Vagina (tissue), 2 donors: ENCODE measurements at regions not wholly inside any gene's neighbourhood (a gene's known extent, or its start where the extent isn't known, plus 50 kb on each side); places are given as distances from the start of the nearest gene placed in this dataset.
A peak's percentile ranks its signal among the peaks of the same experiment; 100 is the strongest.

Experiments used
- DNase-seq, 2 donors: peaks; one replicate each; pipeline ENCODE4 v3.0.0-alpha.2; 2017; ENCODE audit errors: extremely low spot score in 2 of 2
- H3K27ac ChIP-seq: fragments of 200-600 bp; sonication (generic); one replicate; pipeline ENCODE4 v1.5.1; 2019
- H3K27me3 ChIP-seq: fragments of 200-600 bp; sonication (generic); one replicate; pipeline ENCODE4 v1.5.1; 2019
- H3K36me3 ChIP-seq, 2 donors: fragments of 200-600 bp; sonication (generic); one replicate each; pipeline ENCODE4 v1.5.1; 2017 to 2019
- H3K4me1 ChIP-seq: fragments of 200-600 bp; sonication (generic); one replicate; pipeline ENCODE4 v1.5.1; 2019
- H3K4me3 ChIP-seq, 2 donors: fragments of 200-600 bp; sonication (generic); 1 replicate in 1 of 2; 2 replicates in 1 of 2; pipeline ENCODE4 v1.5.1; 2016 to 2019
- H3K9me3 ChIP-seq: fragments of 200-600 bp; sonication (generic); one replicate; pipeline ENCODE4 v1.5.1; 2019
- POLR2A ChIP-seq, 2 donors: fragments of 450-650 bp; IDR thresholded peaks; one replicate each; pipeline ENCODE4 v1.6.1; 2017; ENCODE audit warnings: antibody characterized with exemption in 2 of 2, mild to moderate bottlenecking in 2 of 2, moderate library complexity in 2 of 2
- POLR2AphosphoS5 ChIP-seq, 2 donors: sonication (generic); formaldehyde crosslinking; IDR thresholded peaks; one replicate each; pipeline ENCODE4 v1.9.0; 2017; ENCODE audit warnings: antibody characterized with exemption in 2 of 2, mild to moderate bottlenecking in 2 of 2, low read depth in 1 of 2; ENCODE audit not compliant: insufficient read depth in 1 of 2
- intact Hi-C: fragments of 100-400 bp; cut with DNase I; formaldehyde crosslinking; loops from one replicate; pipeline ENCODE4 v1.15.1; 2023
- TF ChIP-seq, protein P1 (sequence below), 3 experiments: fragments of 450-650 bp in 2 of 3; fragments of 200-600 bp in 1 of 3; sonication (generic) in 1 of 3; IDR thresholded peaks; one replicate each; pipeline ENCODE4 v1.5.1; 2017 to 2019; ENCODE audit warnings: antibody characterized with exemption in 3 of 3, mild to moderate bottlenecking in 2 of 3, moderate library complexity in 2 of 3

DNA sequence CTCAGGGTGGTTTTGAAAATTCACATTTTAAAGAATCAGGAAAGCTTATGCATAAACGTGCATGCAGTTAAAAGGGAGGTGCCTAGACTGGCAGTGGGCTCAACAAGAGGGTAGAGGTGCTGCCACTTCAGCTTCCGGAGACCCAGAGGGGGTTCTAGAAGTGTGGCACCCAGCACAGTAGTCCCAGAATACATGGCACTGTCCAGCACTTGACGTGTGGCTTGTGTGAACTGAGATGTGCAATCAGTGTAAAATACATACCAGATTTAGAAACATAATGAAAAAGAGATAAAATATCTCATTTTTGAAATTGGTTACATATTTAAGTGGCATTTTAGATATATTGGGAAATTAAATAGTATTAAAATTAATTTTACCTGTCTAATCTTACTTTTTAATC is 89.3 kb downstream of the RIN2 start:
- peaks cover 26% of the 10 kb centered on the region for H3K4me1 ChIP-seq
- no peaks in the 10 kb centered on the region for H3K27me3 ChIP-seq
- no peak overlapping the region for H3K4me3 ChIP-seq
- TF ChIP-seq, protein P1, sequence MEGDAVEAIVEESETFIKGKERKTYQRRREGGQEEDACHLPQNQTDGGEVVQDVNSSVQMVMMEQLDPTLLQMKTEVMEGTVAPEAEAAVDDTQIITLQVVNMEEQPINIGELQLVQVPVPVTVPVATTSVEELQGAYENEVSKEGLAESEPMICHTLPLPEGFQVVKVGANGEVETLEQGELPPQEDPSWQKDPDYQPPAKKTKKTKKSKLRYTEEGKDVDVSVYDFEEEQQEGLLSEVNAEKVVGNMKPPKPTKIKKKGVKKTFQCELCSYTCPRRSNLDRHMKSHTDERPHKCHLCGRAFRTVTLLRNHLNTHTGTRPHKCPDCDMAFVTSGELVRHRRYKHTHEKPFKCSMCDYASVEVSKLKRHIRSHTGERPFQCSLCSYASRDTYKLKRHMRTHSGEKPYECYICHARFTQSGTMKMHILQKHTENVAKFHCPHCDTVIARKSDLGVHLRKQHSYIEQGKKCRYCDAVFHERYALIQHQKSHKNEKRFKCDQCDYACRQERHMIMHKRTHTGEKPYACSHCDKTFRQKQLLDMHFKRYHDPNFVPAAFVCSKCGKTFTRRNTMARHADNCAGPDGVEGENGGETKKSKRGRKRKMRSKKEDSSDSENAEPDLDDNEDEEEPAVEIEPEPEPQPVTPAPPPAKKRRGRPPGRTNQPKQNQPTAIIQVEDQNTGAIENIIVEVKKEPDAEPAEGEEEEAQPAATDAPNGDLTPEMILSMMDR (IDR thresholded peaks at IDR 0.05), result no peak
- TF ChIP-seq POLR2AphosphoS5 (IDR thresholded peaks at IDR 0.05; ENCODE audit: insufficient read depth in 1 of 2, low read depth in 1 of 2) (no peak), POLR2A (IDR thresholded peaks at IDR 0.05) (no peak)
- no peak overlapping the region for H3K27ac ChIP-seq
- intact Hi-C loops, result no loop called here
- no peaks in the 10 kb centered on the region for H3K36me3 ChIP-seq
- no peaks in the 10 kb centered on the region for H3K9me3 ChIP-seq
- DNase-seq, result no peak

DNA sequence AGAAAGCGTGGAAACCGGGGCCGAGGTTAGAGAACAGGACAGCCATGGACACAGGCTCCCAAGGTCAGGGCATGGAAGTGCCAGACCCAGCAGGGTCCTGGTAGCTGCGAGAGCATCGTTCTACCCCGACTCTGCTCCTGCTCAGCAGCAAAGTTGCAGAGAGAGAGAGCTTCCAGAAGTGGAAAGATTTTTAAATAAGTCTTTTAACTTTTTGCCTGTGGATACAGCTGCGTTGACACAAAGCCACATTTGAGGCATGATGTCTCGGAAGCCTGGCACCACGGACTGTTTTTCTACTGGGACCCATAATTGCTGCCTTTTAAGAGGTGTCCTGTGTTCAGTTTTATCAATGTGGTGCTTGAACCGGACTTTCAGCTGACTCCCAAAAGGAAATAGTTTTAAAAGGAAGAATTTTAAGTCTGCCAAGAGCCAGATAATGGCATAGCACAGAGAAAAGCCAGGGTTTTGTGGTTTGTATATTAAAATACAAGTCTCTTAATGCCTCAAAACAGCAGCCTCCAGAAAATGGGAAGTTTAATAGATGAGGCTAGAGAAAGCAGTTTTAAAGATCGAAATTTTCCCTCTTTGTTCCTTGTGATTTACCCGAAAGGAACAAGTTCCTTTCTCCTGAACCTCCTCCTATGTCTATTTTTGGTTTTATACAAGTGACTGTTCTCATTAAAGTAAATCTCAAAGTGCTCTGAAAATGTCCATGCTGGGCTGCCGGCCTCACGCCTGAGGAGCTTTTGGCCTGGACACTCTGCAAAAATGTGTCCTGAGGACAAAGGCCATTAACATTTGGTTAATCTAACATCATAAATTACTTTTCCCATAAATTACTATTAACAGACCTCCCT is 91.5 kb downstream of the RIN2 start:
- peak overlapping the region in 1 of 2 donors; percentile 35 for H3K4me3 ChIP-seq

GRCh38 chr20:19850198-19850533 is 92.1 kb downstream of the RIN2 start:
- Histone ChIP-seq H3K36me3 (no peaks in the 10 kb centered on the region), H3K9me3 (no peaks in the 10 kb centered on the region), H3K27ac (peak overlapping the region; percentile 85), H3K4me3 (peak overlapping the region in 1 of 2 donors; percentile 16), H3K4me1 (peaks cover 26% of the 10 kb centered on the region), H3K27me3 (no peaks in the 10 kb centered on the region)
- no peak for DNase-seq
- TF ChIP-seq, protein P1 (IDR thresholded peaks at IDR 0.05), result no peak
- peak; percentile 1 to 31 for TF ChIP-seq POLR2AphosphoS5 (IDR thresholded peaks at IDR 0.05; ENCODE audit: insufficient read depth in 1 of 2, low read depth in 1 of 2)
- intact Hi-C loops, result no loop called here

More for the DNA sequence above, 91.5 kb downstream of the RIN2 start:
- Histone ChIP-seq H3K36me3 (no peaks in the 10 kb centered on the region), H3K27me3 (no peaks in the 10 kb centered on the region), H3K27ac (peak overlapping the region; percentile 85), H3K9me3 (no peaks in the 10 kb centered on the region), H3K4me1 (peaks cover 26% of the 10 kb centered on the region)
- no peak for DNase-seq
- TF ChIP-seq POLR2AphosphoS5 (IDR thresholded peaks at IDR 0.05; ENCODE audit: insufficient read depth in 1 of 2, low read depth in 1 of 2), result peak in 1 of 2 donors; percentile 41
- TF ChIP-seq POLR2A (IDR thresholded peaks at IDR 0.05), result no peak
- TF ChIP-seq, protein P1 (IDR thresholded peaks at IDR 0.05), result no peak
- intact Hi-C loops, result no loop called here

- intact Hi-C loops, result no loop called here
- Histone ChIP-seq H3K4me1 (peaks cover 26% of the 10 kb centered on the region), H3K9me3 (no peaks in the 10 kb centered on the region), H3K36me3 (no peaks in the 10 kb centered on the region), H3K27ac (no peak overlapping the region), H3K4me3 (no peak overlapping the region), H3K27me3 (no peaks in the 10 kb centered on the region)
- DNase-seq, result no peak
- TF ChIP-seq POLR2A (IDR thresholded peaks at IDR 0.05) (no peak), POLR2AphosphoS5 (IDR thresholded peaks at IDR 0.05; ENCODE audit: insufficient read depth in 1 of 2, low read depth in 1 of 2) (no peak)
- TF ChIP-seq, protein P1 (IDR thresholded peaks at IDR 0.05), result no peak
Observed at GRCh38 chr20:19851861-19852260, 93.8 kb downstream of the RIN2 start.

DNA sequence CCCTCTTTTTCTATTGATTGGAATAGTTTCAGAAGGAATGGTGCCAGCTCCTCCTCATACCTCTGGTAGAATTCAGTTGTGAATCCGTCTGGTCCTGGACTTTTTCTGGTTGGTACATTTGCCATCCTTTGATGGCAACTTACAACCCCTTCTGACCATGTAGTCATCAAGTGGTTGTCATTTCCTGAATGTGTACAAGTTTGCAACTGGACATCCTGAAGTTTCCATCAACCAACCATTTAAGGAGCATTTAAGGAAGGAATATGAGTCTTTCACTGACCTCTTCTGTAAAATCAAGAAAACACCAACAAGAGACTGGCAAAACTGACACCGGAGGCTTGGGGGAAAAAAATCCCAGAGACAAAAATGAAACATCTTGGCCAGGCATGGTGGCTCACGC is 97.4 kb downstream of the RIN2 start:
- Histone ChIP-seq H3K4me3 (no peak overlapping the region), H3K9me3 (no peaks in the 10 kb centered on the region), H3K4me1 (peaks cover 10% of the 10 kb centered on the region), H3K36me3 (no peaks in the 10 kb centered on the region), H3K27me3 (no peaks in the 10 kb centered on the region), H3K27ac (no peak overlapping the region)
- intact Hi-C loops, result no loop called here
- no peak for DNase-seq
- TF ChIP-seq POLR2A (IDR thresholded peaks at IDR 0.05) (no peak), POLR2AphosphoS5 (IDR thresholded peaks at IDR 0.05; ENCODE audit: insufficient read depth in 1 of 2, low read depth in 1 of 2) (no peak)
- TF ChIP-seq, protein P1 (IDR thresholded peaks at IDR 0.05), result no peak
